Calu3 (cell line): ENCODE measurements at regions not wholly inside any gene's neighbourhood (a gene's known extent, or its start where the extent isn't known, plus 50 kb on each side); places are given as distances from the start of the nearest gene placed in this dataset.

Experiments used
- BruUV-seq: library from RNA; stranded (reverse); fragments of 400-500 nt; replicated peaks from 2 replicates; lab custom pipeline; 2021; lab: Mats Ljungman, UMichigan
- CTCF ChIA-PET: fragments of 300-600 bp; sonication (Branson Sonifier 250); formaldehyde crosslinking; loops from one replicate; lab custom pipeline; 2022; ENCODE audit warnings: antibody characterized with exemption; lab: Charles Lee
- DNase-seq: peaks from one replicate; pipeline ENCODE4 v3.0.0; 2022
- H3K27ac Mint-ChIP-seq: one replicate; pipeline ENCODE4 v1.8.0; 2022; ENCODE audit warnings: mixed read lengths; ENCODE audit not compliant: unreplicated experiment
- H3K27me3 Mint-ChIP-seq: one replicate; pipeline ENCODE4 v1.8.0; 2022; ENCODE audit warnings: mixed read lengths; ENCODE audit not compliant: unreplicated experiment
- H3K36me3 Mint-ChIP-seq: one replicate; pipeline ENCODE4 v1.8.0; 2022; ENCODE audit warnings: mild to moderate bottlenecking, moderate library complexity, mixed read lengths; ENCODE audit not compliant: insufficient read depth, unreplicated experiment
- H3K4me1 Mint-ChIP-seq: one replicate; pipeline ENCODE4 v1.8.0; 2022; ENCODE audit warnings: mild to moderate bottlenecking, low read depth, mixed read lengths; ENCODE audit not compliant: unreplicated experiment
- H3K4me3 Mint-ChIP-seq: one replicate; pipeline ENCODE4 v1.8.0; 2022; ENCODE audit warnings: mild to moderate bottlenecking, low read depth, moderate library complexity, mixed read lengths; ENCODE audit not compliant: unreplicated experiment
- H3K9me3 Mint-ChIP-seq: one replicate; pipeline ENCODE4 v1.8.0; 2022; ENCODE audit warnings: low read depth, mixed read lengths; ENCODE audit not compliant: unreplicated experiment
- intact Hi-C: fragments of 100-400 bp; cut with micrococcal nuclease; formaldehyde crosslinking; loops from one replicate; pipeline ENCODE4 v1.10.0; 2022; ENCODE audit not compliant: unreplicated experiment
- TF ChIP-seq, protein P1 (sequence below): fragments of 200-600 bp; IDR thresholded peaks from one replicate; pipeline ENCODE4 v1.8.0; 2022; ENCODE audit warnings: antibody characterized with exemption; ENCODE audit not compliant: unreplicated experiment

DNA sequence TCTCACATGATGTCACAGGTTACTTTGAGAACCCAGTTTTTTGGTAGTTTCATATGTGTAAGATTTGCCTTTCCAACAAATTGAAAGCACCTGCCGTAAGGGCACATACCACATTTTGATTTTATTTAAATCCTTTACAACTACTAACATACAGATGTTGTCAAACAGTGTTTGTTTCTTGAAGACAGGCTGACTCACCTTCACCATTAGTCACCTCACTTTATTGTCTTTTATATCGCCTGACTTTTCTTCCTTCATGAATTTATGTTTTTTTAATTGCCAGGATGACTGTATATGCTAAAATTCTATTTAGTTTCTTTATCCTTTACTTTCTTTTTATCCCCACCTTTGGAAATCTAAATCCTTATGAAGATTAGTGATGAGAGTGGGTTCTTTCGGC is 886.7 kb downstream of the SUCLG1 start:
- Mint-ChIP-seq H3K4me3 (no peak overlapping the region), H3K4me1 (no peaks in the 10 kb centered on the region), H3K27ac (no peak overlapping the region), H3K27me3 (no peaks in the 10 kb centered on the region), H3K36me3 (no peaks in the 10 kb centered on the region), H3K9me3 (peaks cover 8% of the 10 kb centered on the region)
- TF ChIP-seq, protein P1, sequence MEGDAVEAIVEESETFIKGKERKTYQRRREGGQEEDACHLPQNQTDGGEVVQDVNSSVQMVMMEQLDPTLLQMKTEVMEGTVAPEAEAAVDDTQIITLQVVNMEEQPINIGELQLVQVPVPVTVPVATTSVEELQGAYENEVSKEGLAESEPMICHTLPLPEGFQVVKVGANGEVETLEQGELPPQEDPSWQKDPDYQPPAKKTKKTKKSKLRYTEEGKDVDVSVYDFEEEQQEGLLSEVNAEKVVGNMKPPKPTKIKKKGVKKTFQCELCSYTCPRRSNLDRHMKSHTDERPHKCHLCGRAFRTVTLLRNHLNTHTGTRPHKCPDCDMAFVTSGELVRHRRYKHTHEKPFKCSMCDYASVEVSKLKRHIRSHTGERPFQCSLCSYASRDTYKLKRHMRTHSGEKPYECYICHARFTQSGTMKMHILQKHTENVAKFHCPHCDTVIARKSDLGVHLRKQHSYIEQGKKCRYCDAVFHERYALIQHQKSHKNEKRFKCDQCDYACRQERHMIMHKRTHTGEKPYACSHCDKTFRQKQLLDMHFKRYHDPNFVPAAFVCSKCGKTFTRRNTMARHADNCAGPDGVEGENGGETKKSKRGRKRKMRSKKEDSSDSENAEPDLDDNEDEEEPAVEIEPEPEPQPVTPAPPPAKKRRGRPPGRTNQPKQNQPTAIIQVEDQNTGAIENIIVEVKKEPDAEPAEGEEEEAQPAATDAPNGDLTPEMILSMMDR = no peak
- no TSS peak for BruUV-seq
- DNase-seq = no peak
- CTCF ChIA-PET = no interaction called here
- intact Hi-C loops = no loop called here

DNA sequence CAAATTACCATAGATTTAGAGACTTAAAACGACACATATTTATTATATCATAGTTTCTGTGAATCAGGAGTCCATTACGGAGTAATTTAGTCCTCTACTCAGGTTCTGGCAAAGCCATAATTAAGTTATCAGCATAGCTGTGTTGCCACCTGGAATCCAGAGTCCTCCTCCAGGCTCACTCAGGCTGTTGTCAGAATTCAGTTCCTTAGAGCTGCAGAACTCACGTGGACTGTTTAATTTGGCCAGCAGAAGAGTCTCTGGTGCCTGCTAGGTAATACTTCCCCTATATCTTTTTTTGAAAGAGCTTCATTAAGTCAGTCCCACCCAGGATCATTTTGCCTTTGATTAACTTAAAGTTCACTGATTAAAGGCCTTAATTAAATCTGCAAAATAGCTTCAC is 891.5 kb downstream of the SUCLG1 start:
- no TSS peak for BruUV-seq
- intact Hi-C loops = no loop called here

DNA sequence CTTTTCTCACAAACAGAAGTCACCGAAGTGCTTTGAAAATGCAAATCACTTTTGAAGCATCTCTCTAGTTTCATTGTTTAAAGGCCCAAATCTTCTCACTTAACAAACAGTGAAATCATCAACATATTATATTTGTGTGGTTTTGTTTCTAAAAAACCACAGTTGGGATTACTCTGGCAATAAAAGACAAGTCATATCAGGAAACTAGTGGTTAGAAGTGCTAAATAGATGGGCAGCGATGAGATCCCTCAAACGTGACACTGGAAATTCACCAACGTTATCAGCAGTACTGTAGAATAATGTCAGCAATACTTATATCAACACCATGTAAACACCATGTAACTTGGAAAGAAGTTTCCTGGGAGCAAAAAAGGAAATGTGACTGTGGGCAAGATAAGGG is 893.5 kb downstream of the SUCLG1 start:
- Mint-ChIP-seq H3K9me3 (peaks cover 5% of the 10 kb centered on the region), H3K27me3 (no peaks in the 10 kb centered on the region), H3K4me3 (no peak overlapping the region), H3K4me1 (no peaks in the 10 kb centered on the region), H3K27ac (no peak overlapping the region), H3K36me3 (no peaks in the 10 kb centered on the region)
- no TSS peak for BruUV-seq
- intact Hi-C loops = no loop called here
- no peak for DNase-seq
- TF ChIP-seq, protein P1 = no peak
- CTCF ChIA-PET = no interaction called here

More for the DNA sequence above, 891.5 kb downstream of the SUCLG1 start:
- CTCF ChIA-PET = no interaction called here
- Mint-ChIP-seq H3K4me3 (no peak overlapping the region), H3K4me1 (no peaks in the 10 kb centered on the region), H3K27me3 (no peaks in the 10 kb centered on the region), H3K36me3 (no peaks in the 10 kb centered on the region), H3K27ac (no peak overlapping the region), H3K9me3 (peaks cover 8% of the 10 kb centered on the region)
- DNase-seq = no peak
- TF ChIP-seq, protein P1 = no peak

DNA sequence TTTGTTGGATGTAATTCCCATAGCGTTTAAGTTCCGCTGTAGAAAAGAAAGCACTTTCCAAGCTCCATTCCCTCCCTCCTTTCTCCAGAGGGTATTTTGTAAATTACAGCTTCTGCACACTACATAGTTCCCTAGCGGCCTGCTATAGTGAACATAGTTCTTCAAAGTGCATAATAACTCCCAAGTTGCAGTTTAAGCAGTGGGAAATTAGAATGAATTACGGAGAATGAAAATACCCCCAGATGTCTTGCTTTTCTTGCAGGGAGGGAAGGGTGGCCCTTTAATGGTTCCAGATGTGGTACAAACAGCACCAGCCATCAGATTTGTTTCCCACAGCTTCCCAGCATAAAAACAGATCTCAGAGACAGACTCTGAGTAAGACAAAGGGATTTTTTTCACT is 893.9 kb downstream of the SUCLG1 start:
- Mint-ChIP-seq H3K9me3 (peaks cover 5% of the 10 kb centered on the region), H3K36me3 (no peaks in the 10 kb centered on the region), H3K4me3 (no peak overlapping the region), H3K4me1 (no peaks in the 10 kb centered on the region), H3K27ac (no peak overlapping the region), H3K27me3 (no peaks in the 10 kb centered on the region)
- intact Hi-C loops = no loop called here
- DNase-seq = no peak
- TF ChIP-seq, protein P1 = no peak
- BruUV-seq = no TSS peak
- CTCF ChIA-PET = interaction anchor here (0.6 kb wide), 1 partner anchor 52 kb away, joined by 3 read pairs; no protein-coding TSS in a partner anchor
